ENCODE measurements at regions not wholly inside any gene's neighbourhood (a gene's known extent, or its start where the extent isn't known, plus 50 kb on each side); places are given as distances from the start of the nearest gene placed in this dataset.

DNA sequence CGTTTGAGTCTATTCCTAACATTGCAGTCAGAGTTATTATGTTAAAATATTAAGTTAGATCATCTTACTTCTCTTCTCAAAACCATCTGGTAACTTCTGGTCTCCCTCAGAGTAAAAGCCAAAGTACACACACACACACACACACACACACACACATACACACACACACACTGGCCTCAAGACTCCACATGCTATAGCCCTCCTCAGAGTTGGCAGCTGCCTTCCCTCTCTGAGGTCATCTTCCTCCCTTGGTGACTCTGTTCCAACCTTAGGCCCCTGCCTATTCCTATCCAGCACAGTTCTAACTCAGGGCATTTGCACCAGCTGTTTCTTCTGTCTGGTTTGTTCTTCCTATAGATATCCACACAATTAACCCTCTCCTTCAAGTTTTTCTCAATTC lies 272.0 kb upstream of the SESN3 start:
- Histone ChIP-seq H2AFZ (replicated peaks) (no peak overlapping the region), H3K9ac (no peak overlapping the region)
- H3K27ac Mint-ChIP-seq: no peak overlapping the region

DNA sequence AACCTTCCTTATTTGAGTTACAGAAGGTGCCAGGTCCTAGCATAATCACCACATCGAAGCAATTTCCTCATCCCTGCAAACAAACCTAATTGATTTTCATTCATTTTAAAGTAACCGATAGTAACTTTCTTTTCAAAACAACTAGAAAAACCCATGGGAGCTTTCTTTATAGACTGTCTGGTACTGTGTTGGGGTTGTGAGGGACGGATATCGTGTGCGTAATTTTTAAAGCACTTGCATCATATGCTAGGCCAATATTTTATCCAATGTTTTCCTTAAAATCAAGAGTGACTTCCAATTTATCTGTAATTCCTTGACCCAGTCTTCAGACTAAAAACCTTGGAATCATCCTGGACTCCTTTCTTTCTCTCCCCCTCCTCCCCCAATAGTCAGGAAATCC lies 271.5 kb upstream of the SESN3 start:
- Histone ChIP-seq H2AFZ (replicated peaks) (no peak overlapping the region), H3K27me3 (no peaks in the 10 kb centered on the region), H4K20me1 (ENCODE audit: low read depth) (no peaks in the 10 kb centered on the region), H3K27ac (no peak overlapping the region), H3K4me3 (no peak overlapping the region), H3F3A (ENCODE audit: low read depth) (peaks cover 7% of the 10 kb centered on the region), H3K9me3 (ENCODE audit: low read depth) (no peaks in the 10 kb centered on the region), H3K4me2 (no peak overlapping the region), H3K79me2 (ENCODE audit: low read depth) (no peaks in the 10 kb centered on the region), H3K4me1 (peaks cover 18% of the 10 kb centered on the region), H3K9ac (no peak overlapping the region), H3K36me3 (no peaks in the 10 kb centered on the region)
- TF ChIP-seq EZH2phosphoT487 (IDR thresholded peaks at IDR 0.05) (no peak), EZH2 (IDR thresholded peaks at IDR 0.05) (no peak)
- TF ChIP-seq, protein P1, sequence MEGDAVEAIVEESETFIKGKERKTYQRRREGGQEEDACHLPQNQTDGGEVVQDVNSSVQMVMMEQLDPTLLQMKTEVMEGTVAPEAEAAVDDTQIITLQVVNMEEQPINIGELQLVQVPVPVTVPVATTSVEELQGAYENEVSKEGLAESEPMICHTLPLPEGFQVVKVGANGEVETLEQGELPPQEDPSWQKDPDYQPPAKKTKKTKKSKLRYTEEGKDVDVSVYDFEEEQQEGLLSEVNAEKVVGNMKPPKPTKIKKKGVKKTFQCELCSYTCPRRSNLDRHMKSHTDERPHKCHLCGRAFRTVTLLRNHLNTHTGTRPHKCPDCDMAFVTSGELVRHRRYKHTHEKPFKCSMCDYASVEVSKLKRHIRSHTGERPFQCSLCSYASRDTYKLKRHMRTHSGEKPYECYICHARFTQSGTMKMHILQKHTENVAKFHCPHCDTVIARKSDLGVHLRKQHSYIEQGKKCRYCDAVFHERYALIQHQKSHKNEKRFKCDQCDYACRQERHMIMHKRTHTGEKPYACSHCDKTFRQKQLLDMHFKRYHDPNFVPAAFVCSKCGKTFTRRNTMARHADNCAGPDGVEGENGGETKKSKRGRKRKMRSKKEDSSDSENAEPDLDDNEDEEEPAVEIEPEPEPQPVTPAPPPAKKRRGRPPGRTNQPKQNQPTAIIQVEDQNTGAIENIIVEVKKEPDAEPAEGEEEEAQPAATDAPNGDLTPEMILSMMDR (IDR thresholded peaks at IDR 0.05): no peak
- H3K4me1 Mint-ChIP-seq: peaks cover 17% of the 10 kb centered on the region
- H3K36me3 Mint-ChIP-seq: no peaks in the 10 kb centered on the region
- no peak overlapping the region for H3K4me3 Mint-ChIP-seq
- peaks cover 2% of the 10 kb centered on the region for H3K27me3 Mint-ChIP-seq (ENCODE audit: insufficient read depth, low read depth)
- no peak overlapping the region for H3K27ac Mint-ChIP-seq
- H3K9me3 Mint-ChIP-seq: peaks cover 2% of the 10 kb centered on the region
- no peak for DNase-seq (ENCODE audit: low spot score)

More for the DNA sequence above, 272.0 kb upstream of the SESN3 start:
- peaks cover 2% of the 10 kb centered on the region for H3K27me3 Mint-ChIP-seq (ENCODE audit: insufficient read depth, low read depth)
- no peaks in the 10 kb centered on the region for H3K79me2 ChIP-seq (ENCODE audit: low read depth)
- H3K9me3 ChIP-seq (ENCODE audit: low read depth): no peaks in the 10 kb centered on the region
- no peaks in the 10 kb centered on the region for H4K20me1 ChIP-seq (ENCODE audit: low read depth)
- no peaks in the 10 kb centered on the region for H3K27me3 ChIP-seq
- peaks cover 2% of the 10 kb centered on the region for H3K9me3 Mint-ChIP-seq
- H3K4me1 ChIP-seq: peaks cover 19% of the 10 kb centered on the region
- peaks cover 10% of the 10 kb centered on the region for H3F3A ChIP-seq (ENCODE audit: low read depth)
- peaks cover 17% of the 10 kb centered on the region for H3K4me1 Mint-ChIP-seq
- no peaks in the 10 kb centered on the region for H3K36me3 ChIP-seq
- no peak for DNase-seq (ENCODE audit: low spot score)
- H3K27ac ChIP-seq: no peak overlapping the region
- no peak overlapping the region for H3K4me3 ChIP-seq
- TF ChIP-seq EZH2phosphoT487 (IDR thresholded peaks at IDR 0.05) (no peak), EZH2 (IDR thresholded peaks at IDR 0.05) (no peak)
- TF ChIP-seq, protein P1 (IDR thresholded peaks at IDR 0.05): no peak
- no peak overlapping the region for H3K4me3 Mint-ChIP-seq
- H3K36me3 Mint-ChIP-seq: no peaks in the 10 kb centered on the region
- no peak overlapping the region for H3K4me2 ChIP-seq

DNA sequence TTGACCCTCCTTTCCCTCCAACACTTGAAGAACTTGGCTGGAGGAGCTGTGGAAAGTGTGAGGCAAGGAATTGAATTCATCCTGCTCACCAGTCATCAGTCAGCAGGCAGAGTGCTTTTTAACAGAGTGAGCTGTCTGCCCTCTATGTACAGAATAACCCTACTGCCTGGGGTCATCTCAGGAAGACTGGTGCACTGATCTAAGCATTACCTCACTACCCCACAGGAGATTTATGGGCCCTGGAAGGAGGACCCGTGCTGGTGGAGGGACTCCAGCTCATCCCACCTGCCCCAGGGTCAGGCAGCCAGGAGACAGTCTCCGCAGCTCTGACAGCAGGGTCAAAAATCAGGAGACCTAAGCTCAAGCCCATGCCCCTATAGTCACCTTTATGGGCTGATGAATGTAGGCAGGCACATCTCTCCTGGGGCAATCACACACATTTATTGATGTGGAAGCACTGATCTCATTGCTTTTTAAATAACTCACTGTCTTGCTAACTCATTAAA lies 270.8 kb upstream of the SESN3 start:
- Histone ChIP-seq H3K27me3 (no peaks in the 10 kb centered on the region), H3K4me3 (no peak overlapping the region), H3F3A (ENCODE audit: low read depth) (peaks cover 7% of the 10 kb centered on the region), H3K36me3 (no peaks in the 10 kb centered on the region), H3K27ac (no peak overlapping the region), H3K9me3 (ENCODE audit: low read depth) (no peaks in the 10 kb centered on the region), H3K79me2 (ENCODE audit: low read depth) (no peaks in the 10 kb centered on the region), H2AFZ (replicated peaks) (no peak overlapping the region), H3K9ac (no peak overlapping the region), H4K20me1 (ENCODE audit: low read depth) (no peaks in the 10 kb centered on the region), H3K4me1 (peaks cover 18% of the 10 kb centered on the region), H3K4me2 (no peak overlapping the region)
- H3K4me1 Mint-ChIP-seq: peaks cover 17% of the 10 kb centered on the region
- no peak for TF ChIP-seq EZH2 (IDR thresholded peaks at IDR 0.05)
- TF ChIP-seq, protein P1 (IDR thresholded peaks at IDR 0.05): no peak
- TF ChIP-seq EZH2phosphoT487 (IDR thresholded peaks at IDR 0.05): no peak
- H3K4me3 Mint-ChIP-seq: no peak overlapping the region
- H3K27me3 Mint-ChIP-seq (ENCODE audit: insufficient read depth, low read depth): peaks cover 2% of the 10 kb centered on the region
- no peaks in the 10 kb centered on the region for H3K36me3 Mint-ChIP-seq
- no peak overlapping the region for H3K27ac Mint-ChIP-seq
- peaks cover 2% of the 10 kb centered on the region for H3K9me3 Mint-ChIP-seq
- DNase-seq (ENCODE audit: low spot score): no peak
